Sigmoid colon (tissue), 3 donors: ENCODE measurements at regions not wholly inside any gene's neighbourhood (a gene's known extent, or its start where the extent isn't known, plus 50 kb on each side); places are given as distances from the start of the nearest gene placed in this dataset.

Experiments used
- CTCF ChIP-seq, 4 experiments: fragments of 450-650 bp in 3 of 4; fragments of 200-600 bp in 1 of 4; IDR thresholded peaks; one replicate each; pipeline ENCODE4 v1.5.1; 2016 to 2019; ENCODE audit warnings: antibody characterized with exemption in 4 of 4, mild to moderate bottlenecking in 3 of 4, moderate library complexity in 2 of 4
- POLR2A ChIP-seq, 2 donors: fragments of 450-650 bp; IDR thresholded peaks; one replicate each; pipeline ENCODE4 v1.6.1; 2016; ENCODE audit warnings: antibody characterized with exemption in 2 of 2, mild to moderate bottlenecking in 2 of 2, moderate library complexity in 2 of 2

- TF ChIP-seq POLR2A (IDR thresholded peaks at IDR 0.05) (no peak), CTCF (IDR thresholded peaks at IDR 0.05) (no peak)
These were observed 424.6 kb downstream of the TRIB2 start for GRCh38 chr2:13141315-13141714.
